ENCODE measurements at regions not wholly inside any gene's neighbourhood (a gene's known extent, or its start where the extent isn't known, plus 50 kb on each side); places are given as distances from the start of the nearest gene placed in this dataset.

DNA sequence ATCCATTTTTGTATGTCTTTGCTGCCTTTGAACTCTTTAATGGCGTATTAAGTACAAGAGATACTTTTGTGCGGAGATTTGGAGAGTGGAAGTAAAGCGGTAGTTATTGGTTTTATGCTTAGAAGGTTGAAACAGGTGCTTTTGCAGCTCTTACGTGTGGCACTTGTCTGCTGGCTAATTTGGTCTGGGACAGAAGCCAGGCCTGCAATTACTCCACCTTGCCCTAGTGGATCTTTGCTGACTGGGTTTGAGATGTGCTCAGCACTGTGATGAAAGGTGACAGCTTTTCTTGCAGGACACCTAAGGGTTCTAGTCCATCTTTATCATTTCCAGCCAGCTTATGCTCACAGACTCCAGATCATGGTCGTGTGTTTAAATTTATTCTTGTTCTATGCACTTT lies 252.5 kb downstream of the RPL10L start:
- TF ChIP-seq EZH2 (optimal IDR thresholded peaks at IDR 0.05; ENCODE audit: low read depth, low read length): no peak
- no peak for TF ChIP-seq CTCF (IDR thresholded peaks at IDR 0.05; ENCODE audit: low read length)
- TF ChIP-seq EZH2phosphoT487 (IDR thresholded peaks at IDR 0.05; ENCODE audit: low read length): no peak
